ENCODE measurements at regions not wholly inside any gene's neighbourhood (a gene's known extent, or its start where the extent isn't known, plus 50 kb on each side); places are given as distances from the start of the nearest gene placed in this dataset.

DNA sequence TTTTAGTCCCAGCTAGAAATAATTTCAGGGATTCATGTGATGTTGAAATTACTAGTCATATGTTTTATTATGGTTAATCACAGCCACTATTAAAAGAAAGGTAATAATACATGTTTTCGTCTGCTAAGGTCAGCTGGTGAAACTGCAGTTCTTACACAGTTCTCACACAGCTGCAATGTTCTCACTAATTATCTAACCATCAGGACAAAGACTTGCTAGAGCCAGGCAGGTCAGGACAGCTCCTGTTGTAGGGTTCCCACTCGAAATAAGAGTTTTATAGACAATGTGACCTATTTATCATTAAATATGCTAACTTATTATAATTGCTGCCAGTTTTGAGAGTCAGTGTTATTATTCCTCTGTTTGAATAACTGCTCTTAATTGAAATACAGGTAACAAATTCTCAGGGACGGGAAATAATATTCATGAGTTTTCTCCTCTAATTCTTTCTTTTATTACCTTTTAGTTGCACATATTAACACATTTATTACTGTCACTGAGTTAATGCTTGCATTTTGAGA, 97.9 kb downstream of the GJA1 start:
- H2BK12ac ChIP-seq (ENCODE audit: insufficient read length, low read depth, low read length): no peak overlapping the region
- H3K4me1 ChIP-seq (ENCODE audit: insufficient read depth, low read length): no peaks in the 10 kb centered on the region; the same call in 1 of the 2 replicates
- H3K27ac ChIP-seq (ENCODE audit: insufficient read length, low read depth, low read length): no peak overlapping the region
- no peaks in the 10 kb centered on the region for H3K9me3 ChIP-seq (ENCODE audit: control insufficient read depth, low read depth, low read length)
- no peak overlapping the region for H3K4ac ChIP-seq (ENCODE audit: low read depth, low read length)
- no peak overlapping the region for H3T11ph ChIP-seq (ENCODE audit: low read length)
- no peaks in the 10 kb centered on the region for H3K23me2 ChIP-seq (ENCODE audit: insufficient read length, low read depth, low read length, poor library complexity, severe bottlenecking)
- no peak overlapping the region for H3K9ac ChIP-seq (ENCODE audit: extremely low read depth, insufficient read length, low read length)
- TF ChIP-seq, protein P1, sequence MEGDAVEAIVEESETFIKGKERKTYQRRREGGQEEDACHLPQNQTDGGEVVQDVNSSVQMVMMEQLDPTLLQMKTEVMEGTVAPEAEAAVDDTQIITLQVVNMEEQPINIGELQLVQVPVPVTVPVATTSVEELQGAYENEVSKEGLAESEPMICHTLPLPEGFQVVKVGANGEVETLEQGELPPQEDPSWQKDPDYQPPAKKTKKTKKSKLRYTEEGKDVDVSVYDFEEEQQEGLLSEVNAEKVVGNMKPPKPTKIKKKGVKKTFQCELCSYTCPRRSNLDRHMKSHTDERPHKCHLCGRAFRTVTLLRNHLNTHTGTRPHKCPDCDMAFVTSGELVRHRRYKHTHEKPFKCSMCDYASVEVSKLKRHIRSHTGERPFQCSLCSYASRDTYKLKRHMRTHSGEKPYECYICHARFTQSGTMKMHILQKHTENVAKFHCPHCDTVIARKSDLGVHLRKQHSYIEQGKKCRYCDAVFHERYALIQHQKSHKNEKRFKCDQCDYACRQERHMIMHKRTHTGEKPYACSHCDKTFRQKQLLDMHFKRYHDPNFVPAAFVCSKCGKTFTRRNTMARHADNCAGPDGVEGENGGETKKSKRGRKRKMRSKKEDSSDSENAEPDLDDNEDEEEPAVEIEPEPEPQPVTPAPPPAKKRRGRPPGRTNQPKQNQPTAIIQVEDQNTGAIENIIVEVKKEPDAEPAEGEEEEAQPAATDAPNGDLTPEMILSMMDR (conservative IDR thresholded peaks at IDR 0.05): no peak
- H3K79me2 ChIP-seq (ENCODE audit: insufficient read depth, low read length): no peaks in the 10 kb centered on the region
- no peak overlapping the region for H4K91ac ChIP-seq (ENCODE audit: insufficient read length, low read depth, low read length)
- Mint-ChIP-seq H3K27me3 (ENCODE audit: low read depth) (no peaks in the 10 kb centered on the region), H3K4me3 (no peak overlapping the region), H3K27ac (no peak overlapping the region), H3K4me1 (peaks cover 8 to 17% of the 10 kb centered on the region in 2 experiments), H3K36me3 (ENCODE audit: insufficient read depth in 1 of 3, low read depth in 3 of 3) (no peaks in the 10 kb centered on the region; a peak in 2 of 7 replicates), H3K9me3 (0 out of 5 replicates have a peak, but pooled peaks cover 0 to 2% of the 10 kb centered on the region in 2 experiments)
- H3K27me3 ChIP-seq (ENCODE audit: insufficient read depth, low read length): no peaks in the 10 kb centered on the region
- H3K23ac ChIP-seq (ENCODE audit: insufficient read length, low read depth, low read length): no peak overlapping the region
- no peak overlapping the region for H4K5ac ChIP-seq (ENCODE audit: insufficient read length, low read depth, low read length)
- no CpG with 5 or more reads among the region's 3 CpGs for WGBS (ENCODE audit: extremely low coverage, insufficient read length, low lambda C conversion rate)
- no peak overlapping the region for H3K4me2 ChIP-seq (ENCODE audit: insufficient read depth, insufficient read length, low read length)
- no peaks in the 10 kb centered on the region for H4K20me1 ChIP-seq (ENCODE audit: control insufficient read depth, insufficient read depth, insufficient read length)
- H4K8ac ChIP-seq (replicated peaks; ENCODE audit: insufficient read length, low read depth, low read length): no peak overlapping the region
- no peak overlapping the region for H2AFZ ChIP-seq (ENCODE audit: low read length)
- no peak for DNase-seq
- no peak overlapping the region for H3K56ac ChIP-seq (ENCODE audit: insufficient read length, low read depth, low read length)
- no peak overlapping the region for H2AK5ac ChIP-seq (ENCODE audit: insufficient read length, low read length)
- H2BK5ac ChIP-seq (ENCODE audit: insufficient read length, low read length): no peak overlapping the region
- no peak overlapping the region for H3K18ac ChIP-seq (ENCODE audit: insufficient read length, low read depth, low read length)
- no peaks in the 10 kb centered on the region for H3K79me1 ChIP-seq (ENCODE audit: insufficient read depth, low read depth, low read length, poor library complexity, severe bottlenecking)
- no peak overlapping the region for H2BK15ac ChIP-seq (ENCODE audit: low read depth, low read length)
- no peak overlapping the region for H3K14ac ChIP-seq (ENCODE audit: insufficient read depth, low read length)
- H2BK20ac ChIP-seq (ENCODE audit: low read depth, low read length, poor library complexity, severe bottlenecking): no peak overlapping the region
- H2BK120ac ChIP-seq (ENCODE audit: low read depth, low read length, poor library complexity, severe bottlenecking): no peak overlapping the region

Measured in H9 (cell line).